ENCODE measurements at regions not wholly inside any gene's neighbourhood (a gene's known extent, or its start where the extent isn't known, plus 50 kb on each side); places are given as distances from the start of the nearest gene placed in this dataset.

DNA sequence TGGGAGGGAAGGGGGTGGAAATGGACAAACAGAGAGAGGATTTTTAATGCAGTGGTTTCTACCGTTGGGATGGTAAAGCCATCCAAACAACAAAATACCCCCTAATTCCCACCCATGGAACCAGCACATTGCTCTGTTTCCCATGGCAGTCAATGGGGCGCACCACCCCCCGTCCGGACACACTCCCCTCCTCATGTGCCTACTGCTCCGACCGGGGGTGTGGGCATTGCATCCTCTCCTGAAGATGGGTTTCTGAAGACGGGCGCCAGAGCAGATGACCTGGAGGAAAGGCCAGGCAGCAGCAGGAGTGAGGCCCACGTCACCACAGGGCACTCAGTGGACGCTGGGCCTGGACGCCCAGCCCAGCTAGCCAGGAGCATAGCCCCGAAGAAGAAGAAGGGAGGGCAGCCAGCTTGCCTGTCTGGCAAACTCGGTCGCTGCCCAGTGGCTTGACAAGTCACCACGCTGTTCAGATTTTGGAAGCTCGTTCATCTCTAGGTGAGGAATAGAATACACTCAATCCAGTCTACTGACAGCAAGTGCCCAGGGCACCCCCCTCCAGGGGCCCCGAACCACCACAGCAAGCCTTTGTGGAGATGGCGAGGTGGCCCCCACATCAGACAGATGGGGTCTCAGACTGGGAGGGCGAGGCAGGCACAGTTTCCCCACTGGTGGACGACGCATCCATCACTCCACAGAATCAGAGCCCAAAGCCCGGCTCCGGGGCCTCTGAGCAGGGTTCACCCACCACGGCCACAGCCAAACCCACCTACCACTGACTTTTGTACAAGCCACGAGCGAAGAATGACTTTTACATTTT, 296.2 kb upstream of the SALL3 start:
- TF ChIP-seq, protein P1, sequence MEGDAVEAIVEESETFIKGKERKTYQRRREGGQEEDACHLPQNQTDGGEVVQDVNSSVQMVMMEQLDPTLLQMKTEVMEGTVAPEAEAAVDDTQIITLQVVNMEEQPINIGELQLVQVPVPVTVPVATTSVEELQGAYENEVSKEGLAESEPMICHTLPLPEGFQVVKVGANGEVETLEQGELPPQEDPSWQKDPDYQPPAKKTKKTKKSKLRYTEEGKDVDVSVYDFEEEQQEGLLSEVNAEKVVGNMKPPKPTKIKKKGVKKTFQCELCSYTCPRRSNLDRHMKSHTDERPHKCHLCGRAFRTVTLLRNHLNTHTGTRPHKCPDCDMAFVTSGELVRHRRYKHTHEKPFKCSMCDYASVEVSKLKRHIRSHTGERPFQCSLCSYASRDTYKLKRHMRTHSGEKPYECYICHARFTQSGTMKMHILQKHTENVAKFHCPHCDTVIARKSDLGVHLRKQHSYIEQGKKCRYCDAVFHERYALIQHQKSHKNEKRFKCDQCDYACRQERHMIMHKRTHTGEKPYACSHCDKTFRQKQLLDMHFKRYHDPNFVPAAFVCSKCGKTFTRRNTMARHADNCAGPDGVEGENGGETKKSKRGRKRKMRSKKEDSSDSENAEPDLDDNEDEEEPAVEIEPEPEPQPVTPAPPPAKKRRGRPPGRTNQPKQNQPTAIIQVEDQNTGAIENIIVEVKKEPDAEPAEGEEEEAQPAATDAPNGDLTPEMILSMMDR (IDR thresholded peaks at IDR 0.05): no peak

DNA sequence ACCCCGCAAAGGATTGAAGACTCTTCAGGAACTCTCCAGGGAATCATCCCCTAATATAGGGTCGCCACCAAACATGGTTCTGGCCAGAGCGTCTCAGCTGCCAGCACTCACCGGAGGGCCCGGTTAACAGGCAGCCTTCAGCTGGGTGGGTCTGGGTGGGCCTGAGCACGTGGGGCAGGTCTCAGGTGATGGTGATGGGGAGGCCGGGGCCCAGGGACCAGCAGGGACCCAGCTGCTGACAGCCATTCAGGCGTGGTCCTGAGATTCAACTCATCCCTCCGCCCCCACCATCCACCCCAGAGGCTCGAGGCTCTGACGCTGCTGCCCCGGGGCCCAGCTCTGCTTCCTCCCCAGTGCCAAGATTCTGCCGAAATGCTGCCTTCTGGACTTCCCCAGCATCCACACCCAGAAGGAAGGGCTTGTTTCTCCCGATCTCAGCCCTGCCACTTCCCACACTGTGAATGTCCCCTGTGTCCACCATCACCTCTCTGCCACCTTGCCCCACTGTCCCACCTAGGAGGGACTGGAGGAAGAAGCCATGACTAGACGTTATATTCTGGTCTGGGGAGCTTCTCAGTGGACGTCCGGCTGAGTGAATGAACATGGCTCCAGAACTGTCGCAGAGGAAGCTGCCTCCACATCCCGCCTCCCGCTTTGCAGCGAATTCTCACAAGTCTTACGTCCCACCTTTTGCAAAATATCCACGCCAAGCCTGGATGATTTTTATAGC, 294.2 kb upstream of the SALL3 start:
- TF ChIP-seq, protein P1 (IDR thresholded peaks at IDR 0.05): no peak

GRCh38 chr18:78685980-78686530, 293.6 kb upstream of the SALL3 start:
- TF ChIP-seq, protein P1 (IDR thresholded peaks at IDR 0.05): no peak

GRCh38 chr18:78686976-78687685, 292.5 kb upstream of the SALL3 start:
- TF ChIP-seq, protein P1 (IDR thresholded peaks at IDR 0.05): no peak

DNA sequence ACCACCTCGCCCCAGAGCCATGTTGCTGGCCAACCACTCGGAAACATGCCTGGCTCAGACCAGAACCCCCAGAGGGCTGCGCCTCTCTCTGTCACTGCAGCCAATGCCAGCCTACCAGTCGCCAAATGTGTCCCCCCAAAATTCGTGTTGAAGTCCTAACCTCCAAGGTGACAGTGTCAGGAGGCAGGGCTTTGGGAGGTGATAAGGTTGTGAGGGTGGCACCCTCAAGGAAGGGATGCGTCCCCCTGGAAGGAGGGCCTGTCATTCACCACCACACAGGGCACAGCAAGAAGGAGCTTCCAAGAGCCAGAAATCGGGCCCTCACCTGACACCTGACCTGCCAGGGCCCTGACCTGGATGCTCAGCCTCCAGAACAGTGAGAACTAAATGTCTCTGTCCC, 291.9 kb upstream of the SALL3 start:
- TF ChIP-seq, protein P1 (IDR thresholded peaks at IDR 0.05): no peak

DNA sequence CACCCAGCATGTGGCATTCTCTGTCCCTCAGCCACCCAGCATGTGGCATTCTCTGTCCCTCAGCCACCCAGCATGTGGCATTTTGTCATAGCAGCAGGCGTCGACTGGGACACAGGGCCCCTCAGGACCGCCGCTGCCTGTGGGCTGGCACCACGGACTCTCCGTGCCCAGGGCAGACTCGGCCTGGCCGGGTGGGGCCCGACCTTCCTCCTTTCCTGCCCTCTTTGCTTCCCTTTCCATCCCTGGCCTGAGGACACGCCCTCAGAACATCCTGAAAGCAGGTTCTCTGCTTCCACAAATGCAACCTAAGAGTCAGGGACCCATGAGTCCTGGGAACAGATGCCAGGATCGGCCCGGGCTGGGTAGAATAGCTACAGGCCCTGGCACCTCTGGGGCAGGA, 291.4 kb upstream of the SALL3 start:
- TF ChIP-seq, protein P1 (IDR thresholded peaks at IDR 0.05): no peak

GRCh38 chr18:78688916-78689315, 290.7 kb upstream of the SALL3 start:
- TF ChIP-seq, protein P1 (IDR thresholded peaks at IDR 0.05): no peak

Data from LNCAP (cell line).